SKM-1 treated with dmso at 0.1 percent for 144 hours (cell line): ENCODE measurements at regions not wholly inside any gene's neighbourhood (a gene's known extent, or its start where the extent isn't known, plus 50 kb on each side); places are given as distances from the start of the nearest gene placed in this dataset.

Experiments
- DNase-seq: peaks from one replicate; lab custom pipeline; 2025; ENCODE audit not compliant: unreplicated experiment; lab: John Stamatoyannopoulos, UW

DNA sequence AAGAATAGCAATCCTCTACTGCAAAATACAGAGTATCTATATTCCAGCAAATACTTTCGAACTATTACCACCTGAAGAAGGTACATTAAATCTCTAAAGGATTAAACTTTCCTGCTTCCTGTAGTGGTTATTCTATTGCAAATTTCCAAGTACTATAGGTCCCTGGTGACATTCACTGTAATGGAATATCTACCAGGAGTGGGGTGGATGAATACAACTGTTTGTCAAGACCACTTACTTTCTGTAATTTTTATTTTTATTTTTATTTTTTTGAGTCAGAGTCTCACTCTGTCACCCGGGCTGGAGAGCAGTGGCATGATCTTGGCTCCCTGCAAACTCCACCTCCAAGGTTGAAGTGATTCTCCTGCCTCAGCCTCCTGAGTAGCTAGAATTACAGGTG lies 389.5 kb downstream of the TMEM114 start:
- DNase-seq = no peak

DNA sequence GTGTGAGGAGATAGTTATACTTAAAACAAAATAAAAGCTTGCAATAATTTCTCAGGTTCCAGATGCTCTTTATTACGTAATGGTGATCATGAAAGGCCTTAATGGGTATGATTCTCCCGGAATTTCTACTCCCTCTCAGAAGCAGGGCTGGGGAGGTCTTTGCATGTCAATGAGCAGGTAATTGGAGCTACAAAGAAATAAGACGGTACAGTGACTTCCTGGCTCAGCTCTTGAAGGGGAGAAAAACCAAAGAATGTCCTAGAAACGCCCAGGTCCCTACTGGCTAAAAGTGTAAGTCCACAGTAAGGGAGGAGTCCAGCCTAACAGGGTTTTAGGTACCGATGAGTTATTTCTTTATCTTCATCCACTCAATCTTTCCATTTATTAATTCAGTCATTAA lies 390.9 kb downstream of the TMEM114 start:
- DNase-seq = no peak

DNA sequence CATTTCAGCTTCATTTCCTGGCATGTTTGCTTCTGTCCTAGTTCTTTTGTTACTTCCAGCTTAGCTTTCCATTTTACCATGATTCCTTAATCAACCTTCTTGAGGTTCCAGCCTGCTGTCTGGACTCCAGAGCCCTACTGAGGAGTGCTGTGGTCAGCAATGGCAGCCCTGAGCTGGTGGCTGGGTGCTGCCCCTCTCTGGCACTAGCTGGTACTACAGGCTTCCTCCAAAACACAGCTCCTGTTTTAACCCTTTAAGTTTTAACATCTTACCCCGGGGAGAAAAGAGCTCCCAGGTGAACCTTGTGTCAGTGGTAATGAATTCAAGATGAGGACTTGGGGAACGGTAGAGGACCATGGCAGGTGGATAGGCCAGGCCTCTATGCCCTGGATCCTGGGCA lies 395.5 kb downstream of the TMEM114 start:
- DNase-seq = no peak

DNA sequence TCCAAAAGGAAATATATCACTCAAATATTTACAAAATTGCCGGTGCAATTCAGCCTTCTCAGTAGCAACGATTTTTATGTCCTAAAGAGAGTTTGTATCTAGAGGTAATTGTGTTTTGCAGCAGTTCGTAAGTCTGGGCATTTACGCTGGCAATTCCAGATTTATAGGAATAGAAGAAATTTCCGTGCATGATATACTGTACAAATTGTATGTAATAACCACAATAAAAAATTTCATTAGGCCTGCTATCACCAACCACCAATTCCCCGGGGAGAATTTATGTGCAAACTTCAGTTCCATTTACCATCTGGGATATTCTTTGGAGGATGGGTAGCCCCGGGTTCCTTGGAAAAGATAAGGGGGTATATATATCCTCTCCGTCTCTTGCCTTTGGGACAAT lies 401.5 kb downstream of the TMEM114 start:
- DNase-seq = no peak

DNA sequence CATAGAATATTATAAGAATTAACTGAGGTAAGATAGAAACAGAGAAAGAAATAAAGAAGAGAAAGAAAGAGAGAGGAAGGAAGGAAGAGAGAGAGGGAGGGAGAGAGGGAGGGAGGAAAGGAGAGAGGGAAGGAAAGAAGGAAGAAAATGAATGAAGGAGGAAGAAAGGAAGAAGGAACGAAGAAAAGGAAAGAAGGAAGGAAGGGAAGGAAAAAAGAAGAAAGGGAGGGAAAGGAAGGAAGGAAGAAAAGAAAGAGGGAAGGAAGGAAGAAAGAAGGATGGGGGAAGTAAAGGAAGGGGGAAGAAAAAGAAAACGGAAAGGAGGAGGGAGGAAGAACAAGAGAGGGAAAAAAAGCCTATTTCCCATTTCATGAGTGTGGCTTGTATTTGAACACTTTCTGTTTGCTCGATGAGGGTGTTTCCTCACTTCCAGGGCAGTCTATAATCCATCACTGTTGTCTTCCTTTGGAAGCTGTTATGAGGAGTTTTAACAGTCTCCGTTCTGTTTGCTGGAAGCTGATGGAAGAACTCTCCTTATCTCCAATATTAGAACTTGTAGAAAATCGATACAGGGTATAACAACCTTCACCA lies 402.4 kb downstream of the TMEM114 start:
- no peak for DNase-seq

DNA sequence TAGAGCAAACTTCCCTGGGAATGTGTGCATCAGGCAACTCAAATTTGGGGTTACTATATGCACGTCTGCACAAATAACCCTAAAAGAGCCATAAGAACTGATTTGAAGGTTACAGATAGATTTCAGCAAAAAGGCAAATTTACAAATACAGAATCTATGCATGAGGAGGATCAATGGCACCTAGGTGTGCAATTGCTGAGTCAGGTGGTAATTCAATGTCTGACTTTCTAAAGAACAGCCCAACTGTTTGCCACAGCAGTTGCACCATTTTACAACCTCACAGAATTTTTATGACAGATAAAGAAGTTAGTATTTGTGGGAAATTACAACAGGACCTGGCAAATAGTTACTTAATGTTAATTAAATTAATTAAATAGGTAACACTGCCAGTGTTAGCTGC lies 405.5 kb downstream of the TMEM114 start:
- DNase-seq = no peak

DNA sequence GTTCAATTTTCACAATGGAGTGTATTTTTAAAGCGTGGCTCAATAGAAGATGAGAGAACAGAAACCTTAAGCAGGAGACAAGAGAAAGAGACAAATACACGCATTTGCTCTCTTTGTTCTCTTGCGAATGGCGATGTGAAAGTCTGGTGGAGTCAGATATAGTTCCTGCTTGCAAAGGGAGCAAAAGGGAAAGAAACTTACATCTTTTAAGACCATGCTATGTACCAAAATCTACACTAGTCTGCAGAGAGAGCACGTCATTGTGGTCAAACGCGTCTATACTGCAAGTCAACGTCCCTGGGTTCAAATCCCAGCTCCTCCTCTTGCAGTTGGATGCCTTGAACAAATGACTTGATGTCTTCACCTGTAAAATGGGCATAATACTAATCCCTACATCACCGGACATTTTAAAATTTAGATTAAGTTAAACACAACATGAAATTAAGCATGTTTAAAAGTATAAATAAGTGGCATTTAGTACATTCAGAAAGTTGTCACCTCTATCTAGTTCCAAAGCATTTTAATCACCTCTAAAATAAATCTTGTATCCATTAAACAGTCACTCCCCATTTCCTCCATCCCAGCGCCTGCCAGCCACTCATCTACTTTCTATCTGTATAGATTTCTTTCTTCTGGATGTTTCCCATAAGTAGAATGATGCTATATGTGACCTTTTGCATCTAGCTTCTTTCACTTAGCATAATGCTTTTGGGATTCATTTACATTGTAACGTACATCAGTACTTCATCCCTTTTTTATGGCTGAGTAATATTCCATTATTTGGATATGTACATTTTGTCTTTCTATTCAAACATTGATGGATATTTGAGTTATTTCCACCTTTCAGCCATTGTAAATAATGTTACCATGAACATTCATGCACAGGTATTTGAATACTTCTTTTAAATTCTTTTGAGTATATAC lies 406.9 kb downstream of the TMEM114 start:
- DNase-seq = no peak

DNA sequence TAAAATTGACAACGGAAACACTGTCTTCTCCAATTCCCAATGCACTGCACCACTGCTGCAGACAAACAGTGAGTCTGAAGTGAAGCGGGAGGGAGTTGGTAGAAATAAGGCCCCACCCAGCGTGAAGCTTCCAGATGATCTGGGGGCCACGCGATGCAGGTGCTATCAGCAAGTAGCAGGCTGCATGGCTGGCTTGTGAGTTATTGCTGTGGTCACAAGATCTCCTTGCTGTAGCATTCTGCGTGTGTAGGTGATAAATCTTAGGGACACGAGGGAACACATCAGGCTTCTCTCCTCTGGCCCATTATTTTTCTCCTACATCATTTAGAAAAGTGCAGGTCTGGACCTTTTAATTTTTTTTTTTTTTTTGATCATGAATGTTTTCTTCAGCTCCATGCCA lies 407.6 kb downstream of the TMEM114 start:
- no peak for DNase-seq

DNA sequence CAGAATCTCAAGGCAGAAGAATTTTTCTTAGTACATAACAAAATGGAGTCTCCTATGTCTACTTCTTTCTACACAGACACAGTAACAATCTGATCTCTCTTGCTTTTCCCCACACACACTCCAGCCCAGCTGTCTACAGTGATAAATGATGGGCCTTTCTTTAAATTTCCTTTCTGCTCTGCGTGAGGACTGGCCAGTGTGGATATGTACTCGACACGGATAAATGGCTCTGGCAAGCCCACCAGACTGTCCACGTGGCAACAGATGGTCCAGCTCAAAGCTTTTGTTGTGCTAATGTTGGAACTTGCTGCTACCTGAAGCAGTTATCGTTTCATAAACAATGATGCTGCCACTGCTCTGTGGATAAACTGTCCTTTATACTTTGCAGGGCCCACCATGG lies 410.7 kb downstream of the TMEM114 start:
- no peak for DNase-seq

DNA sequence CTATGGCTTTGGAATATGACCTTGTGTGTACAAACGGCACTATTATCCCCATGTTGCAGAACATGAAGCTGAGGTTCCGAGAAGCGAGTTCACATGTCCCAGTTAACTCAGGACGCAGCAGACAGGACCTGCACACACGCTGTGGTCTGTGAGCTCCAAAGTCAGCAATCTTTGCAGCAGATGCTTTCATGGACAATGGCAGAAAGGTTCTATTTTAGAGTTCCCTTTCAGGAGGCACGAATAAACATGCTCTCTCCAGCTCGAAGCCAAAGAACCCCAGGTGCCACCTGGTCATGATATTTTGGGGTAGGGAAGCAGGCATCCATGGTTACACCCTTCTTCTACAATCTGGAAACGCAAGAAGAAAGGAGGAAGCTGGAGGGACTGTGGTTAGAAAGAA lies 412.0 kb downstream of the TMEM114 start:
- no peak for DNase-seq

DNA sequence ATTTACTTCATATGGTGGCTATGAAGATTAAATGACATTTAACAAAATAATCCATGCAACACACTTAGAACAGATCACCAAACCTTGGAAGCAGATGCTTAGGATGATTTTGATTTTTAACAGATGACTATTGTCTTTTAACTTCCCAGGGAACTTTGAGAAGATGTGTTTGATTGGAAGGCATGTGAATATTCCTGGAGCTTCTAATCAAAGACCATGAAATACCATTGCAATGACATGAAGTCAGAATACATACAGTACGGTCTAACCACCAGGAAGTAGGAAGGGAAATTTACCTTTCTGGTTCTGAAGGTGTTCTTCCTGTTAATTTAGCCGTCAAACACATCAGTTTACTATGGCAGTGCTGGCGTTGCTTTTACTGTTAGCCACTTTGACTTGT lies 414.9 kb downstream of the TMEM114 start:
- DNase-seq = no peak

DNA sequence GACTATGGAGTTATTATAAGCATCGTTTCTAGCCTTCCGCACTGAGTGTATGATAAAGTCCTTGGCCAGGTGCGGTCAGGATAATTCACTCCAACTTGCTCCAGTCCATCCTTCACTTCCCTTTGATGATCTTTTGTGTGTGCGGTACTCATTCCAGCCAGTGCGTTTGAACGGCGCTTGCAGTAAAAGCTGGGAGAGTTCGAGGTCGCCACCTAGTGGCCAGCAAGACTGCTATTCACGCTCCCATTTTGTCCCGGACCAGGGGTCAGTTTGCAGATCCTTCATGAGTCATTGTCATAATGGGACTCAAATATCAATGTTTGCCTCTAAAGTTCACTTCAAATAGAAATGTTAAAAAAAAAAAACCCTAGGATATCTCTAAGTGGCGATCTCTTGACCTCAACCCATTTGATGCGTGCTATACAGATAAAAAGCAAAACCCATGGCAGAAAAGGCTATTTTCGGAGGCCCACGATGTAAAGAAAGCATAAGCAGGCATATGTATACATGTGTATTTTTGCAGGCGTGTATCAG lies 417.1 kb downstream of the TMEM114 start:
- peak; percentile 59 for DNase-seq

DNA sequence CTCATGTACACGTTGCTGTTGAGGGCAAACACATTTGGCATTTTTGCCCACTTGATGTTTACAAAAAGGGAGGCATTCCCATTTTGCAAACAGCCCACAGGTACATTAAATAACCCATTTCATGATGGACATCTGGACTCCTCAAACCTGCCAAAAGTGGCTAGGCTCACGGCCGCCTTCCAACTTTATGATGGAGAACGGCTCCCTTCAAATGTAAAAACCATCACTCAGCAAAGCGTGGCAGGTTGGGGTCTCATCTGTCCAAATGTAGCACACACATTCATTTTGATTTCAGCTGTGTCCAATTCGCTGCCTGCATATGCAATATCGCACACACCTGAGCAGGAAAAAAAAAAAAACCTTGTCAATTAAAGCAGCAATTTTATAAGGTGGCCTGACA lies 417.8 kb downstream of the TMEM114 start:
- no peak for DNase-seq

DNA sequence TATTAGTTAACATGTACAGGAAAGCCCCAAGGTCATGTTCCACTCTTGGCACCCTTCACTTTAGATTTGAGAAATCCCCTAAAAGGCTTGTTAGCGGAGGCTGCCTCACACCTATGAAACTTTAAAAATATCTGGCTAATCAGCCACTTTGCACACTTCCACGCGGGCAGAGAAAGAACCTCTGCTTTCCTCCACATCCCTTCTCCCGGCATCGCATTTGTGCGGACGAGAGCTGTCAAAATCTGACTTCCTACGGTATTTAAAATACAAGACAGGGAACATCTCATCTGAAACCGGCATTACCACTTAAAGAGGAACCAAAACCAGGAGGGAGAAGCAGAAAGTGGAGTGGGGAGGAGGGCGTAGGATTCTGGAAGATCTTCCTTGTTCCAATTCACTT lies 422.3 kb downstream of the TMEM114 start:
- DNase-seq = no peak

DNA sequence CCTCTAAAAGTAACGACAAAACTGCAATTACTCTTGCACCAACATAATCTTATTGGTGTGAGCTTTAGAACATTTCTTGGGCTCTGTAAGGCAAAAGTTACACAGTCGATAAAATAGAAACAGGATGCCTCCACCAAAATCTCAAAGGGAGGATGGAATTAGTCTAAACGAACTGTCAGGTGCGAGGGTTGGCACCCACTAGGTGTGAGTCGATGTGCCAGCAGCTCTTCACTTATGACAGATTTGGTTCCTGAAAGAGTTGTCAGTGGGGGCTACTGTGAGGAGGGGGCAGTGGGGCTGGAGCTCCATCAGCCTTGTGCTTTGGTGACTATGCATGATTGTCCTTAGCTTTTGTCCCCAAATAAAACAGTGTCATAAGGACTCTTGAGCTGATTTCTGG lies 422.9 kb downstream of the TMEM114 start:
- DNase-seq = no peak

DNA sequence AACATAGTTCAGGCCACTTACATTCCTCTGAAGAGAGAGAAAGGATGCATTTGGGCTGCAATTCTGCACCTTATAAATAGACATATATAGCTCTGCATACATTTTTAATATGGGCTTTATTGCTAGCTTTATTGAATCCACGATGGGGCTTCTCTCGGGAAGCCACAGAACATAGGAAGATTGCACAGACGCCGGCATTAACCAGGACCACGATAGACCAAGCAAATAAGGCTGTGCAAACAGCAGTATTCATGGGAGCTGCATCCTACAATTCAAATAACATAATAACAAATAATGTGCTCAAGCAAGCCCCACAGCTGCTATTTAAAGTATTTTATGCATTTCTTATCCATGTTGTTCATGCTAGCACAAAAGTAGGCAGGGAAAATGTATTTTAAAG lies 432.3 kb downstream of the TMEM114 start:
- DNase-seq = no peak

DNA sequence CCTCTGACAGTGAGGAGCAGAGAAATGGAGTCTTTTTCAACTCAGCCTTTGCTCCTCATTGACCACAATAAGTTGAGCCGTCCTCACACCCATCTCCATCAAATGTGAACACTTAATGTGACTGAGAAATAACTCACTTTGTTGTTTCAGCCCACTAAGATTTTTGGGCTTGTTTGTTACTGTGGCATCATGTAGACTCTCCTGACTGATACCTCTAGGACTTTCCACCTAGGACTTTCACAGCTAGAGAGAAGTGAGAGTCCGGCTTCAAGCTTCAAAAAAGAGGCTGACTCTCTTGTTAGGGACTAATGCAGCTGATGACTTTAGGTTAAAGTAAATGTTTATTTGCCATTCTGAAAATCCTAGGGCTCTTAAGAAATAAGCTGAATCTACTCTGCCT lies 435.0 kb downstream of the TMEM114 start:
- DNase-seq = no peak

DNA sequence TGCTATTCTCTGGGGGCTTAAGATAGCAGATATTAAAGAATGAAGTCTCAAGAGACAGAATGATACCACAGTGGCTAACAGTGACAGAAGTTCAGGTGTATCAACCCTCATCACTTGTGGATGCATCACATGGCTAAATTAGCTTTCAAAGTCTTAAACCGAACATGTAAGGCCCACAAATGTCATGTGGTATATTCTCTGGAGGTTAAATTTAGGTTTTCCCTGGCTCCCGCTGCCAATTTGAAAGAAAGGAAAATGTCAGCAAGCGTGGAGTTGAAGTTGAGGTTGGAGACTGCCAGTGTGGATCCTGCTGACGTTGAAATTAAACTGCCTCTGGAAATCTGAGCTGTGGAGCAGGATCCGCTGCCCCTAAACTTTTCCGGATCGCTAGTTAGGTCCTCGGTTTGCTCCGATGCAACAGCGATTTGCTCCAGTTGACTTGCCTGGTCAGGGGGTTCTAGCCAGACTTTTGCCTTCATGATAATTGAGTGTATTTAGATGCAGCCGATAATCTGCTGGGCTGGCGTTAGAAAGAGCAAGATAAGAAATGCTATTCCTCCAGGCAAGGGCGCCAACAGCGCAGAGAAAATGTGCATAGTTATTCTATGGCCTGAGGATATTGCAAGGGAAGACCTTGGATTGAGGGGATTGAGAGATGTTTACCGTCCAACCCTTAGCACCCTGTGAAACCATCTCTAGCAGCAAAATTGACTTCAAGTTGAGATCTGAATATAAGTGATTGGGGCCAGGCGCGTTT lies 443.9 kb downstream of the TMEM114 start:
- DNase-seq = no peak

DNA sequence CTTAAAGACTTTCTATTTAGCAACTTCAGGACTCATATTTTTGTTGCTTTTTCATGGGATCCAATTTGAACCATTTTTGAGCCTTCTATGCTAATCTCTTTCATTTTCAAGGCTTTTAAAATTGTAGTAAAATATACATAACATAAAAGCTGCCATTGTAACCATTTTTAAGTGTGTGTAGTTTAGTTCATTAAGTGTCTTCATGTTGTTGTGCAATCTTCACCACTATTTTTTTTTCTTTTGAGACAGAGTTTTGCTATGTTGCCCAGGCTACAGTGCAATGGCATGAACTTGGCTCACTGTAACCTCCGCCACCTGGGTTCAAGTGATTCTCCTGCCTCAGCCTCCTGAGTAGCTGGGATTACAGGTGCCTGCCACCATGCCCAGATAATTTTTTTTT lies 451.6 kb downstream of the TMEM114 start:
- no peak for DNase-seq

DNA sequence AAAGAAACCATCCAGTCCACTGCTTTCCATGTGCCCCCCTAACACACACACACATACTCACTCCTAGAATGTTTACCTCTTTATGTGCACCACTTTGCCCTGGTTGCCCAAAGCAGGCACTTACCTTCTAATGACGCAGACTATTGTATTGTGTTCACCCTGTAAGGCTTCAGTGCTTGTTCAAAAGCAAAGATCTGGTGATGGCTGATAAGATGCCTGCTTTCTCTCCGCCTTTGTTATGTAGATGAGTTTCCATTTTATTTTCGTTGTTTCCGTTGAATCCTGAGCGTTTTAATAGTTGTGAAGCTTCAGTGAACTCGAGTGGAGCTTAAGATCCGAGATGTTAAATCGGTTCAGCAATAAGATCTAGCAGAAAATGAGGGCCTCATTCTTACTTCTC lies 452.7 kb downstream of the TMEM114 start:
- no peak for DNase-seq

DNA sequence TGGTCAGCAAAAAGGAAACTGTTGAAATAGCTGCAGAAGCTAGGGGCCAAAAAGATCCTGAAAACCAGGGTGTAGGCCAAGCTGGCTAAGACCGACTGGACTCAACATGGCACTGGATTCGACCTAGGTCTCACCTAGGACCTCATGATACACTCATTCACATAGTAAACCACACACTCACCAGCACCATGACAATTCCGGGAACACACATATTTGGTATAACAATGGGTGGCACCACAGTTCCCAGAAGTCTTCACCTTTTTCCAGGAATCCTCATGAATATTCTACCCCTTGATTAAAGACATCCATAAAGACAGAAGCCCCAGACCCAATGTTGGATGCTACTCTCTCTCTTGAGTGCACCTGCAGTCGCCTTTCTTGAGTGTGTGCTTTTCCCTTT lies 460.1 kb downstream of the TMEM114 start:
- DNase-seq = no peak

DNA sequence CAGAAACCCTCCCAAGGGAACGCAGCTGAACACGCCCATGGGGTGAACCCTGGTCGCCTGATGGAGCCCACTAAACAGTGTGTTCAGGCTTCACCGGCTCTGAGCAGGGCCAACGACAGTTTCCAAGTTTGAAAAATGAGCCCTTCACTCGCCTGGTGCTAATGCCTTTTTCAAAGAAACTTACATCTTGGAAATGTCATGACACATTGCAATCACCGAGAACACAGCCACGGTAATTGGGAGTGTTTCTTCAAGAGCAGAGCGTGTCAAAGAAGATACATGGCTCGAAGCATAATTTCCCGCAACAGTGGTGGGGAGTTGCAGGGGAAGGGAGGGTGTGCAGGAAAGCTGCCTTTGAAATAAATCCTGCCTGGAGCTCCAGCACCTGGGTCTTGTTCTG lies 463.2 kb downstream of the TMEM114 start:
- DNase-seq = no peak
